ENCODE measurements at regions not wholly inside any gene's neighbourhood (a gene's known extent, or its start where the extent isn't known, plus 50 kb on each side); places are given as distances from the start of the nearest gene placed in this dataset.

DNA sequence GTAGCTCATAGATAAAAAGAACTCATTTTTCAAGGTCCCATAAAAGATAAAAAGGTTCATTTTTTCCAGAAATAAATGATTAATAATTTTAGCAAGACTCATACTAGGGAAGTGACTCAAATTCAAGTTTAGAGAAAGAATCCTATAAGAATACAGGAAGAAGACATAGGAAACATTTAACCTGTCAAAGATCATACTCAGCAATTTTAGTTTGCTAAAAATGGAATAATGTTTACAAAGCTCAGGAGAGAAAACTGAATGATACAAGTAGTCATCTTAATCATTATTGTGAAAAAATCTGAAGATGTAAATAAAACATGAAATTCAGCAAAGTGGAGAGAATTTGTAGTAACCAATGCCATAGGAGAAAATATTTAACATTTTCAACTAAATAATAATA lies 926.6 kb downstream of the TBC1D32 start:
- Histone ChIP-seq H3K79me2 (ENCODE audit: insufficient read depth, low read length) (no peaks in the 10 kb centered on the region), H3K4me2 (ENCODE audit: insufficient read depth, insufficient read length, low read length) (no peak overlapping the region), H4K5ac (ENCODE audit: insufficient read length, low read depth, low read length) (no peak overlapping the region), H2BK12ac (ENCODE audit: insufficient read length, low read depth, low read length) (no peak overlapping the region), H3T11ph (ENCODE audit: low read length) (no peak overlapping the region), H3K27me3 (ENCODE audit: insufficient read depth, low read length) (no peaks in the 10 kb centered on the region), H3K4me1 (ENCODE audit: insufficient read depth, low read length) (no peaks in the 10 kb centered on the region), H3K18ac (ENCODE audit: insufficient read length, low read depth, low read length) (no peak overlapping the region), H2AK5ac (ENCODE audit: insufficient read length, low read length) (no peak overlapping the region), H2BK20ac (ENCODE audit: low read depth, low read length, poor library complexity, severe bottlenecking) (no peak overlapping the region), H2BK120ac (ENCODE audit: low read depth, low read length, poor library complexity, severe bottlenecking) (no peak overlapping the region), H3K23ac (ENCODE audit: insufficient read length, low read depth, low read length) (no peak overlapping the region), H2BK15ac (ENCODE audit: low read depth, low read length) (no peak overlapping the region), H3K9ac (ENCODE audit: extremely low read depth, insufficient read length, low read length) (no peak overlapping the region), H4K20me1 (ENCODE audit: control insufficient read depth, insufficient read depth, insufficient read length) (no peaks in the 10 kb centered on the region), H2BK5ac (ENCODE audit: insufficient read length, low read length) (no peak overlapping the region), H3K27ac (ENCODE audit: insufficient read length, low read depth, low read length) (no peak overlapping the region), H2AFZ (ENCODE audit: low read length) (no peak overlapping the region), H3K14ac (ENCODE audit: insufficient read depth, low read length) (no peak overlapping the region), H3K4ac (ENCODE audit: low read depth, low read length) (no peak overlapping the region), H3K23me2 (ENCODE audit: insufficient read length, low read depth, low read length, poor library complexity, severe bottlenecking) (no peaks in the 10 kb centered on the region), H3K56ac (ENCODE audit: insufficient read length, low read depth, low read length) (no peak overlapping the region), H3K79me1 (ENCODE audit: insufficient read depth, low read depth, low read length, poor library complexity, severe bottlenecking) (no peaks in the 10 kb centered on the region), H4K91ac (ENCODE audit: insufficient read length, low read depth, low read length) (no peak overlapping the region), H3K9me3 (ENCODE audit: control insufficient read depth, low read depth, low read length) (no peaks in the 10 kb centered on the region), H4K8ac (replicated peaks; ENCODE audit: insufficient read length, low read depth, low read length) (no peak overlapping the region)
- TF ChIP-seq, protein P1, sequence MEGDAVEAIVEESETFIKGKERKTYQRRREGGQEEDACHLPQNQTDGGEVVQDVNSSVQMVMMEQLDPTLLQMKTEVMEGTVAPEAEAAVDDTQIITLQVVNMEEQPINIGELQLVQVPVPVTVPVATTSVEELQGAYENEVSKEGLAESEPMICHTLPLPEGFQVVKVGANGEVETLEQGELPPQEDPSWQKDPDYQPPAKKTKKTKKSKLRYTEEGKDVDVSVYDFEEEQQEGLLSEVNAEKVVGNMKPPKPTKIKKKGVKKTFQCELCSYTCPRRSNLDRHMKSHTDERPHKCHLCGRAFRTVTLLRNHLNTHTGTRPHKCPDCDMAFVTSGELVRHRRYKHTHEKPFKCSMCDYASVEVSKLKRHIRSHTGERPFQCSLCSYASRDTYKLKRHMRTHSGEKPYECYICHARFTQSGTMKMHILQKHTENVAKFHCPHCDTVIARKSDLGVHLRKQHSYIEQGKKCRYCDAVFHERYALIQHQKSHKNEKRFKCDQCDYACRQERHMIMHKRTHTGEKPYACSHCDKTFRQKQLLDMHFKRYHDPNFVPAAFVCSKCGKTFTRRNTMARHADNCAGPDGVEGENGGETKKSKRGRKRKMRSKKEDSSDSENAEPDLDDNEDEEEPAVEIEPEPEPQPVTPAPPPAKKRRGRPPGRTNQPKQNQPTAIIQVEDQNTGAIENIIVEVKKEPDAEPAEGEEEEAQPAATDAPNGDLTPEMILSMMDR (conservative IDR thresholded peaks at IDR 0.05), result no peak
- Mint-ChIP-seq H3K4me1 (peaks cover 4% of the 10 kb centered on the region in 2 experiments; a peak in 2 of 4 replicates), H3K27ac (no peak overlapping the region), H3K36me3 (ENCODE audit: insufficient read depth in 1 of 3, low read depth in 3 of 3) (no peaks in the 10 kb centered on the region), H3K4me3 (no peak overlapping the region), H3K9me3 (no peaks in the 10 kb centered on the region), H3K27me3 (ENCODE audit: low read depth) (no peaks in the 10 kb centered on the region)
- no peak for DNase-seq

Measured in H9 (cell line).